RWPE2 (cell line): ENCODE measurements at regions not wholly inside any gene's neighbourhood (a gene's known extent, or its start where the extent isn't known, plus 50 kb on each side); places are given as distances from the start of the nearest gene placed in this dataset.

Experiments
- ATAC-seq: fragments of 200-7000 bp; cut with Tn5 transposase; 3 replicates; pipeline ENCODE4 v1.9.1; 2021; ENCODE audit warnings: low read depth
- DNase-seq: peaks from one replicate; pipeline ENCODE4 v3.0.0-alpha.2; 2020; ENCODE audit warnings: low spot score
- H3K27ac ChIP-seq: fragments of 450-650 bp; 2 replicates; pipeline ENCODE4 v1.5.1; 2017; ENCODE audit warnings: mild to moderate bottlenecking; ENCODE audit not compliant: poor library complexity, severe bottlenecking
- H3K27me3 ChIP-seq: fragments of 250-450 bp; sonication (Bioruptor Pico); 2 replicates; pipeline ENCODE4 v1.5.1; 2021; ENCODE audit warnings: mild to moderate bottlenecking, moderate library complexity; ENCODE audit not compliant: insufficient read depth, poor library complexity, severe bottlenecking
- H3K36me3 ChIP-seq: fragments of 250-450 bp; sonication (Bioruptor Pico); 2 replicates; pipeline ENCODE4 v1.5.1; 2020; ENCODE audit warnings: low read depth, mild to moderate bottlenecking, moderate library complexity
- H3K4me1 ChIP-seq: fragments of 250-450 bp; sonication (Bioruptor Pico); 2 replicates; pipeline ENCODE4 v1.5.1; 2021; ENCODE audit warnings: mild to moderate bottlenecking, moderate library complexity; ENCODE audit not compliant: insufficient read depth, poor library complexity, severe bottlenecking
- H3K4me3 ChIP-seq: fragments of 250-450 bp; sonication (Bioruptor Pico); 2 replicates; pipeline ENCODE4 v1.5.1; 2021; ENCODE audit warnings: mild to moderate bottlenecking, moderate library complexity; ENCODE audit not compliant: severe bottlenecking
- H3K9me3 ChIP-seq: fragments of 250-450 bp; sonication (Bioruptor Pico); 2 replicates; pipeline ENCODE4 v1.5.1; 2021; ENCODE audit warnings: mild to moderate bottlenecking, moderate library complexity; ENCODE audit not compliant: severe bottlenecking
- CTCF ChIP-seq: fragments of 450-650 bp; IDR thresholded peaks from one replicate; pipeline ENCODE4 v1.5.1; 2017; ENCODE audit warnings: mild to moderate bottlenecking, moderate library complexity; ENCODE audit not compliant: poor library complexity, severe bottlenecking

GRCh38 chr3:177478170-177478867 is 281.0 kb upstream of the TBL1XR1 start:
- H3K27me3 ChIP-seq, result no peaks in the 10 kb centered on the region
- H3K4me1 ChIP-seq, result peaks cover 22% of the 10 kb centered on the region
- no peak for TF ChIP-seq CTCF
- ATAC-seq (peak; percentile 93), DNase-seq (peak; percentile 72)
- H3K36me3 ChIP-seq, result no peaks in the 10 kb centered on the region
- peak overlapping the region; percentile 88 for H3K27ac ChIP-seq
- no peaks in the 10 kb centered on the region for H3K9me3 ChIP-seq
- H3K4me3 ChIP-seq, result no peak overlapping the region

GRCh38 chr3:177479630-177480029 is 282.3 kb upstream of the TBL1XR1 start:
- ATAC-seq, result no peak
- no peak for DNase-seq
- peak overlapping the region; percentile 88 for H3K27ac ChIP-seq
- H3K4me1 ChIP-seq, result peaks cover 28% of the 10 kb centered on the region
- H3K4me3 ChIP-seq, result no peak overlapping the region
- no peak for TF ChIP-seq CTCF
- H3K9me3 ChIP-seq, result no peaks in the 10 kb centered on the region
- no peaks in the 10 kb centered on the region for H3K36me3 ChIP-seq
- H3K27me3 ChIP-seq, result no peaks in the 10 kb centered on the region

GRCh38 chr3:177481329-177481728 is 284.0 kb upstream of the TBL1XR1 start:
- H3K9me3 ChIP-seq, result no peaks in the 10 kb centered on the region
- ATAC-seq (no peak), DNase-seq (no peak)
- no peaks in the 10 kb centered on the region for H3K27me3 ChIP-seq
- H3K27ac ChIP-seq, result no peak overlapping the region
- TF ChIP-seq CTCF, result no peak
- H3K4me1 ChIP-seq, result peaks cover 28% of the 10 kb centered on the region
- no peak overlapping the region for H3K4me3 ChIP-seq
- H3K36me3 ChIP-seq, result no peaks in the 10 kb centered on the region

GRCh38 chr3:177482048-177482691 is 284.9 kb upstream of the TBL1XR1 start:
- no peak overlapping the region for H3K4me3 ChIP-seq
- no peak for ATAC-seq
- TF ChIP-seq CTCF, result no peak
- peaks cover 25% of the 10 kb centered on the region for H3K4me1 ChIP-seq
- no peaks in the 10 kb centered on the region for H3K36me3 ChIP-seq
- no peak for DNase-seq
- no peaks in the 10 kb centered on the region for H3K9me3 ChIP-seq
- H3K27me3 ChIP-seq, result no peaks in the 10 kb centered on the region
- no peak overlapping the region for H3K27ac ChIP-seq
